ENCODE measurements at regions not wholly inside any gene's neighbourhood (a gene's known extent, or its start where the extent isn't known, plus 50 kb on each side); places are given as distances from the start of the nearest gene placed in this dataset.

GRCh38 chr6:145047891-145048290 is 687.4 kb downstream of the EPM2A start:
- Histone ChIP-seq H3K79me1 (ENCODE audit: low read depth, low read length) (no peaks in the 10 kb centered on the region), H3K4ac (replicated peaks; ENCODE audit: insufficient read length, low read depth, low read length) (no peak overlapping the region), H4K20me1 (replicated peaks in 1 of 2; ENCODE audit: control insufficient read depth in 1 of 2, insufficient read depth in 2 of 2, low read length in 2 of 2) (no peaks in the 10 kb centered on the region), H3K4me2 (ENCODE audit: insufficient read depth in 1 of 2, low read depth in 2 of 2, low read length in 2 of 2) (no peak overlapping the region), H3K23me2 (ENCODE audit: low read depth, low read length) (no peaks in the 10 kb centered on the region), H3K27me3 (replicated peaks in 1 of 4; ENCODE audit: control insufficient read depth in 3 of 4, extremely low read depth in 1 of 4, insufficient read depth in 3 of 4, low read length in 3 of 4) (no peaks in the 10 kb centered on the region), H4K5ac (ENCODE audit: insufficient read length, low read depth, low read length) (no peak overlapping the region), H2AFZ (ENCODE audit: low read length) (no peak overlapping the region), H2BK15ac (ENCODE audit: low read length) (no peak overlapping the region), H3K14ac (ENCODE audit: insufficient read length) (no peak overlapping the region), H3K27ac (ENCODE audit: low read depth, low read length) (no peak overlapping the region), H2AK5ac (ENCODE audit: low read depth, low read length) (no peak overlapping the region), H3K79me2 (ENCODE audit: control insufficient read depth in 1 of 2, insufficient read depth in 2 of 2, low read length in 2 of 2) (no peaks in the 10 kb centered on the region), H3K9ac (replicated peaks in 1 of 4; ENCODE audit: extremely low read depth in 1 of 4, low read depth in 3 of 4, low read length in 3 of 4) (no peak overlapping the region), H3K4me1 (replicated peaks in 1 of 4; ENCODE audit: control insufficient read depth in 3 of 4, insufficient read depth in 4 of 4, low read length in 3 of 4) (no peaks in the 10 kb centered on the region; a peak in 2 of 7 replicates), H3K9me3 (ENCODE audit: insufficient read depth in 2 of 2, low read depth in 1 of 2, low read length in 1 of 2) (no peaks in the 10 kb centered on the region), H4K8ac (ENCODE audit: extremely low read depth, insufficient read depth, low read length) (no peak overlapping the region), H3K18ac (ENCODE audit: extremely low read depth, low read length) (no peak overlapping the region), H3K23ac (ENCODE audit: insufficient read length) (no peak overlapping the region), H2BK12ac (ENCODE audit: low read depth, low read length) (no peak overlapping the region), H3K36me3 (ENCODE audit: control insufficient read depth in 2 of 4, insufficient read depth in 4 of 4, low read length in 3 of 4) (no peaks in the 10 kb centered on the region; a peak in 1 of 8 replicates), H3K4me3 (ENCODE audit: extremely low read depth in 1 of 4, insufficient read depth in 2 of 4, low read depth in 3 of 4, low read length in 4 of 4) (no peak overlapping the region), H2BK120ac (replicated peaks; ENCODE audit: low read depth, low read length) (no peak overlapping the region), H4K91ac (replicated peaks; ENCODE audit: insufficient read length, low read length) (no peak overlapping the region), H3K56ac (replicated peaks; ENCODE audit: insufficient read length, low read depth, low read length) (no peak overlapping the region), H2BK20ac (ENCODE audit: low read length) (no peak overlapping the region), H2BK5ac (ENCODE audit: low read depth, low read length) (no peak overlapping the region)
- 94% methylated on average over 4 of the region's 4 CpGs; no CpG with 5 or more reads in 1 of the 2 experiments for WGBS, 2 experiments (ENCODE audit: extremely low coverage in 1 of 2, insufficient coverage in 1 of 2, insufficient read length in 1 of 2, insufficient replicate concordance in 2 of 2, low coverage in 1 of 2, low lambda C conversion rate in 2 of 2, missing lambda C conversion rate in 1 of 2)
- ChIA-PET POLR2A (ENCODE audit: partially characterized antibody) (no interaction called here), CTCF (ENCODE audit: partially characterized antibody) (no interaction called here)
- TF ChIP-seq POU5F1 (IDR thresholded peaks at IDR 0.05; ENCODE audit: low read depth, low read length) (no peak), ATF3 (IDR thresholded peaks at IDR 0.05; ENCODE audit: insufficient read depth, low read depth, low read length) (no peak), TAF1 (IDR thresholded peaks at IDR 0.05; ENCODE audit: low read depth, low read length) (no peak), SIRT6 (IDR thresholded peaks at IDR 0.05; ENCODE audit: low read length) (no peak), NANOG (IDR thresholded peaks at IDR 0.05; ENCODE audit: insufficient read depth, low read depth, low read length, poor library complexity, severe bottlenecking) (no peak), BACH1 (IDR thresholded peaks at IDR 0.05; ENCODE audit: low read length) (no peak), CEBPB (IDR thresholded peaks at IDR 0.05; ENCODE audit: low read depth, low read length) (no peak), TEAD4 (IDR thresholded peaks at IDR 0.05; ENCODE audit: low read depth, low read length) (no peak), SIX5 (IDR thresholded peaks at IDR 0.05; ENCODE audit: low read depth, low read length) (no peak), HDAC6 (IDR thresholded peaks at IDR 0.05; ENCODE audit: low read depth, low read length) (no peak), SP1 (IDR thresholded peaks at IDR 0.05; ENCODE audit: low read depth, low read length) (no peak), MAX (IDR thresholded peaks at IDR 0.05) (no peak), KDM1A (IDR thresholded peaks at IDR 0.05; ENCODE audit: borderline replicate concordance, low read length) (no peak), CTBP2 (IDR thresholded peaks at IDR 0.05; ENCODE audit: borderline replicate concordance, insufficient read depth, insufficient read length, low read length) (no peak), RBBP5 (IDR thresholded peaks at IDR 0.05; ENCODE audit: borderline replicate concordance, low read depth, low read length) (no peak), SAP30 (IDR thresholded peaks at IDR 0.05; ENCODE audit: insufficient read depth, insufficient replicate concordance, low read length) (no peak)
- DNase-seq (ENCODE audit: low read depth in 1 of 2, low spot score in 2 of 2) (no peak), FAIRE-seq (no peak)

All from H1 (cell line).